GM18498 (cell line): ENCODE measurements at regions not wholly inside any gene's neighbourhood (a gene's known extent, or its start where the extent isn't known, plus 50 kb on each side); places are given as distances from the start of the nearest gene placed in this dataset.

ENCODE experiments used
- ATAC-seq: cut with Tn5 transposase; IDR thresholded peaks from one replicate; pipeline ENCODE4 v1.9.1; 2021; ENCODE audit warnings: mild to moderate bottlenecking, moderate library complexity; ENCODE audit not compliant: unreplicated experiment

DNA sequence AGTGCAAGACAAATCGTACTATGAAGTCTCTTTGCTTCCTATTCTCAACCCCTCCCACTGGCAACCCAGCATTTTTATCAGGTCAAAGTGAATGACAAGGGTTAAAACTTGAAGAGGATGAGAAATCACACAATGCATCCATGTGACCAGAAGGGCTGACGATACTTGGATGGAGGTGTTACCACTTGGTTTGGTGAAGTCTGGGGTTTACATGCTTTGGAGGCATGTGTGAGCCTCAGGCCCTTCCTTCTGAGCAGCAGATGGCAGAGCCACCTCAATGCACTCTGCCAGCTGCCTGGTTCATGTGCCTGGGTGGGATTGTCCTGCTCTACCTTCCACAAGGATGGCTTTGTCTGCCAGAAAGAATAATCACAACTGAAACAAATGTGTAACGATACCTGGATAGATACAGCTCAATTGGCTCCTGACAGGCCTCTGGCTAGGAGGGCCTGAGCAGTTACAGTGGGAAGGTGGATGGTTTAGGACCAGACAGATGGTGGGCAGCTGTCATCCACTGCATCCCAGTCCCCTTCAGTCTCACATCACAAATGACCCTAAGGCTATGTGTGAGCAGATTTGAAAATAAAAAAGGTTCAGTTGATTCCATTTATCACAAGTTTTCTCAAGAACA is 51.5 kb upstream of the CNIH3 start:
- ATAC-seq, result no peak

DNA sequence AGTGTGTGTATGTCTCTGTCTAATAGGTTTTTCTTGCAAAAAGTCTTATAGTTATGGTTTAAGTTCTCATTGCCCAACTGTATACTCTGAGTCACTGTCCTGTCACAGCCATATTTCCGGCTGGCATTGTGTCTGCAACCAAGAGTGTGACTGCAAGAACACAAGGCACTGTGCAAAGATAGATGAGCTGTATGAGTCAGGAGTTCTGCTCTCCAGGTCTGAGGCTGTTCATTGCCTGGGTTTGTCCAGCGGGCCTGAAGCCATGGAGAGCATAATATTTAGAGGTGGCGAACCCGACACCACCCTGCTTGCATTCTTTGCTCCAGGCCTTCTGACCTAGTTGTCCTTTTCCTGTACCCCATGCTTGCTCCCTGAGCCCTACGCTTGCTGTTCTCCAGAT is 50.9 kb upstream of the CNIH3 start:
- ATAC-seq, result no peak

DNA sequence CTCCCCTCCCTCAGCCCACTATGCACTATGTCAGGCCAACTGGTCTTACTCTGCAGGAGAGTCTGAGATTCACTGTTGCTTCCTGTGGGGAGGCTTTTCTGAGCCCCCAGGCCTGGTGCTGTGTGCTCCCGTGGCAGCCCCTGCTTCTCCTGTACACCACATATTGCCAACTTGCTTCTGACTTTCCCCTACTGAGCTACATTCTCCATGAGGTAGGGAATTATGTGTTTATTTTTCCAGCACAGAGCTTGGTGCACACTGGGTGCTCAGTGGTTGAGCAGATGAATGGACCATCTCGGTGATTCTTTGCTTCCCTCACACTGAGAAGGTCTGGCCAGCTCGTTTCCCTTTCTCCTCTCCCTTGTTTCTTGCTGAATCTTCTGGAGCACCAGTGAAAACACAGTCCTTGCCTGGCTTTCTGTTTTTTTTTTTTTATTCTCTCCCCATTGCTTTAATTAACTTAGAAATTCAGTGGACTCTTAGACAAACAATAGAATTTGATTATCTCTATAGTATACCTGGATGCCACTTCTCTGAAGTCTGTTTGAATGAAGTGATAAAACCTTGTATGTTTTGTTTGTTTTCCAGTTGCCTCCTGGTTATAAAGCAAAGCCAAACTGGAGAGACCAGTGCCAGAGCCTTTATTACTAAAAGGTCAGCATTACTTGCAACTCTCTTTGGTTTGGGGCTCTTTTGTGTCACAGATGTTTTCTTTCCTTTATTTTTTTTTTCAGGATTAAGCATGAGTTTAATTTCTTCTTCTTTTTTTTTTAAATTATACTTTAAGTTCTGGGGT is 50.3 kb upstream of the CNIH3 start:
- ATAC-seq, result no peak
